Motor neuron (in vitro differentiated cells): ENCODE measurements at regions not wholly inside any gene's neighbourhood (a gene's known extent, or its start where the extent isn't known, plus 50 kb on each side); places are given as distances from the start of the nearest gene placed in this dataset.

ENCODE experiments used
- ATAC-seq, 8 experiments: fragments of 200-7000 bp; cut with Tn5 transposase; replicated peaks in 6 of 8; 2 replicates each; pipeline ENCODE4 v1.8.0; 2021; ENCODE audit warnings: mild to moderate bottlenecking in 8 of 8, moderate library complexity in 8 of 8
- H3K27ac ChIP-seq, 2 donors: fragments of 250-450 bp; sonication (Bioruptor Pico); 2 replicates each; pipeline ENCODE4 v1.9.0; 2021; ENCODE audit warnings: antibody characterized with exemption in 2 of 2, mild to moderate bottlenecking in 2 of 2, moderate library complexity in 1 of 2
- H3K4me1 ChIP-seq, 2 donors: fragments of 250-450 bp; sonication (Bioruptor Pico); replicated peaks in 1 of 2; 2 replicates each; pipeline ENCODE4 v1.6.1; 2021; ENCODE audit warnings: antibody characterized with exemption in 2 of 2, mild to moderate bottlenecking in 2 of 2, moderate library complexity in 1 of 2
- H3K4me3 ChIP-seq, 5 donors: fragments of 250-450 bp; sonication (Bioruptor Pico); 2 replicates each; pipeline ENCODE4 v1.9.0; 2021; ENCODE audit warnings: antibody characterized with exemption in 5 of 5, mild to moderate bottlenecking in 5 of 5, moderate library complexity in 4 of 5
- WGBS, 10 experiments: fragments of 450-650 bp; shearing (Covaris generic); methylation state at CpG; one replicate each; pipeline ENCODE4 v1.0.0; 2022; 5-methylcytosine and 5-hydroxymethylcytosine counted together
- in situ Hi-C, 9 experiments: fragments of 400-800 bp; cut with MboI; loops; one replicate each; pipeline ENCODE4 v1.15.0; 2021; ENCODE audit warnings: low sequenced_read_pairs in 9 of 9, low pct_unique_long_range_greater_than_20kb in 2 of 9; ENCODE audit not compliant: unreplicated experiment in 9 of 9

- ATAC-seq: peak in 7 of 8 experiments; percentile 36 to 85 (median 68)
- Histone ChIP-seq H3K4me3 (no peak overlapping the region), H3K27ac (no peak overlapping the region), H3K4me1 (peaks cover 48 to 53% of the 10 kb centered on the region in 2 donors)
- in situ Hi-C loops: no loop called here
- WGBS, 10 experiments: 18 to 69% (median 60%) methylated on average over 1 to 7 of the region's 7 CpGs; no CpG with 5 or more reads in 1 of the 10 experiments
Observed at GRCh38 chr12:91988086-91988923, 157.3 kb downstream of the BTG1 start.

- Histone ChIP-seq H3K27ac (peak overlapping the region in 1 of 2 donors; percentile 47), H3K4me1 (peaks cover 34 to 47% of the 10 kb centered on the region in 2 donors), H3K4me3 (no peak overlapping the region)
- in situ Hi-C loops: no loop called here
- peak in 5 of 8 experiments; percentile 63 to 83 (median 69) for ATAC-seq
- 0 to 40% (median 17%) methylated on average over 1 to 2 of the region's 2 CpGs; no CpG with 5 or more reads in 4 of the 10 experiments for WGBS, 10 experiments
Observed at GRCh38 chr12:91986084-91986483, 159.6 kb downstream of the BTG1 start.

GRCh38 chr12:91985002-91985787, 160.5 kb downstream of the BTG1 start:
- Histone ChIP-seq H3K4me3 (no peak overlapping the region), H3K27ac (peak overlapping the region in 1 of 2 donors; percentile 47), H3K4me1 (peaks cover 34 to 47% of the 10 kb centered on the region in 2 donors)
- WGBS, 10 experiments: 0 to 75% (median 38%) methylated on average over 1 to 8 of the region's 8 CpGs
- peak in 5 of 8 experiments; percentile 39 to 58 (median 47) for ATAC-seq
- in situ Hi-C loops: no loop called here

- no peak overlapping the region for H3K27ac ChIP-seq
Observed at GRCh38 chr12:91984556-91984955, 161.1 kb downstream of the BTG1 start.

GRCh38 chr12:91983935-91984334, 161.7 kb downstream of the BTG1 start:
- H3K27ac ChIP-seq: no peak overlapping the region

More at GRCh38 chr12:91984556-91984955, 161.1 kb downstream of the BTG1 start:
- in situ Hi-C loops: no loop called here
- peaks cover 34 to 47% of the 10 kb centered on the region in 2 donors for H3K4me1 ChIP-seq
- ATAC-seq: no peak
- 12 to 76% (median 56%) methylated on average over 5 of the region's 5 CpGs; no CpG with 5 or more reads in 1 of the 10 experiments for WGBS, 10 experiments
- no peak overlapping the region for H3K4me3 ChIP-seq

GRCh38 chr12:91982946-91983345, 162.7 kb downstream of the BTG1 start:
- ATAC-seq: no peak
- Histone ChIP-seq H3K4me1 (peaks cover 28 to 45% of the 10 kb centered on the region in 2 donors), H3K27ac (no peak overlapping the region), H3K4me3 (no peak overlapping the region)
- 64 to 100% (median 95%) methylated on average over 1 to 4 of the region's 5 CpGs; no CpG with 5 or more reads in 2 of the 10 experiments for WGBS, 10 experiments
- in situ Hi-C loops: no loop called here

More at GRCh38 chr12:91983935-91984334, 161.7 kb downstream of the BTG1 start:
- 71 to 93% (median 86%) methylated on average over 1 to 3 of the region's 3 CpGs; no CpG with 5 or more reads in 5 of the 10 experiments for WGBS, 10 experiments
- in situ Hi-C loops: no loop called here
- Histone ChIP-seq H3K4me1 (peaks cover 34 to 47% of the 10 kb centered on the region in 2 donors), H3K4me3 (no peak overlapping the region)
- peak in 1 of 8 experiments; percentile 30 for ATAC-seq

GRCh38 chr12:91980389-91980821, 165.2 kb downstream of the BTG1 start:
- ATAC-seq: no peak
- Histone ChIP-seq H3K4me1 (peaks cover 9 to 25% of the 10 kb centered on the region in 2 donors), H3K27ac (no peak overlapping the region), H3K4me3 (no peak overlapping the region)
- in situ Hi-C loops: no loop called here

GRCh38 chr12:91978143-91978542, 167.5 kb downstream of the BTG1 start:
- in situ Hi-C loops: no loop called here
- Histone ChIP-seq H3K4me1 (peaks cover 0 to 14% of the 10 kb centered on the region in 2 donors), H3K4me3 (no peak overlapping the region), H3K27ac (no peak overlapping the region)
- 36 to 100% (median 79%) methylated on average over 2 of the region's 2 CpGs; no CpG with 5 or more reads in 3 of the 10 experiments for WGBS, 10 experiments
- ATAC-seq: peak in 2 of 8 experiments; percentile 37 to 58

- in situ Hi-C loops: no loop called here
- Histone ChIP-seq H3K4me3 (no peak overlapping the region), H3K4me1 (peaks cover 0 to 14% of the 10 kb centered on the region in 2 donors), H3K27ac (no peak overlapping the region)
- no peak for ATAC-seq
- WGBS, 10 experiments: 80 to 100% (median 96%) methylated on average over 1 to 5 of the region's 6 CpGs; no CpG with 5 or more reads in 1 of the 10 experiments
Observed at GRCh38 chr12:91975891-91976290, 169.8 kb downstream of the BTG1 start.

GRCh38 chr12:91974541-91975085, 171.0 kb downstream of the BTG1 start:
- 80 to 100% (median 92%) methylated on average over 1 to 3 of the region's 3 CpGs; no CpG with 5 or more reads in 3 of the 10 experiments for WGBS, 10 experiments
- Histone ChIP-seq H3K4me3 (no peak overlapping the region), H3K27ac (no peak overlapping the region), H3K4me1 (peaks cover 0 to 14% of the 10 kb centered on the region in 2 donors)
- peak in 5 of 8 experiments; percentile 24 to 53 (median 34) for ATAC-seq
- in situ Hi-C loops: no loop called here

GRCh38 chr12:91973813-91974212, 171.8 kb downstream of the BTG1 start:
- no peak overlapping the region for H3K27ac ChIP-seq
- WGBS, 10 experiments: 17 to 100% (median 83%) methylated on average over 1 to 2 of the region's 2 CpGs; no CpG with 5 or more reads in 3 of the 10 experiments
- no peak for ATAC-seq
- no peak overlapping the region for H3K4me3 ChIP-seq
- H3K4me1 ChIP-seq: peaks cover 2 to 19% of the 10 kb centered on the region in 2 donors
- in situ Hi-C loops: no loop called here

GRCh38 chr12:91972896-91973295, 172.8 kb downstream of the BTG1 start:
- H3K4me1 ChIP-seq: peaks cover 5 to 20% of the 10 kb centered on the region in 2 donors
- H3K4me3 ChIP-seq: no peak overlapping the region
- 63 to 100% (median 100%) methylated on average over 1 of the region's 1 CpG; no CpG with 5 or more reads in 2 of the 10 experiments for WGBS, 10 experiments
- in situ Hi-C loops: no loop called here
- H3K27ac ChIP-seq: no peak overlapping the region
- no peak for ATAC-seq
